ENCODE measurements at regions not wholly inside any gene's neighbourhood (a gene's known extent, or its start where the extent isn't known, plus 50 kb on each side); places are given as distances from the start of the nearest gene placed in this dataset.

DNA sequence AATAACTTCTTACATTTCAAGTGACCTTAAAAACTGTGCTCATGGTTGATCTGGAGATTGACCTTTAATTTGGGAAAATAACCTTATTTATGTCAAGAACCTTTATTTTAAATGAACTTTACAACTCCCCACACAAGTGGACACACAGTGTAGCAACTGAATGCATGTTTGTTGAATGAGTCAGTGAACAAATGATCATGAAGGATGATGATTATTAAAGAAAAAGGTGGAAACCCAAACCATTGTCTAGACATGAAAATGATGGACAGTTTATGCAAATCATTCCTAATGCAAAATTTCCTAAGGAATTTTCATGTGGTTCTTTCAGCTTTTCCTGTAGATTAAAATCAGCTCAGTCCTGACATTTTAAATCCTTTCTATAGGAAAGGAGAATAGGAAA is 439.8 kb upstream of the RUNX1 start:
- TF ChIP-seq POLR2A (IDR thresholded peaks at IDR 0.05; ENCODE audit: low read depth, low read length) = no peak
- no peak for TF ChIP-seq POLR2AphosphoS5 (IDR thresholded peaks at IDR 0.05; ENCODE audit: low read depth, low read length)

Data from GM12892 (cell line).